ENCODE measurements at regions not wholly inside any gene's neighbourhood (a gene's known extent, or its start where the extent isn't known, plus 50 kb on each side); places are given as distances from the start of the nearest gene placed in this dataset.

GRCh38 chr11:92751594-92751993, 217.9 kb upstream of the MTNR1B start:
- in situ Hi-C loops (cut with HindIII; ENCODE audit: low pct_unique_long_range_greater_than_20kb, low sequenced_read_pairs) = no loop called here
- DNase-seq (ENCODE audit: low read depth in 1 of 2, low spot score in 1 of 2) = no peak

GRCh38 chr11:92752122-92752521, 217.3 kb upstream of the MTNR1B start:
- in situ Hi-C loops (cut with HindIII; ENCODE audit: low pct_unique_long_range_greater_than_20kb, low sequenced_read_pairs) = no loop called here
- TF ChIP-seq JUND (IDR thresholded peaks at IDR 0.05; ENCODE audit: low read depth) = no peak
- peak in 1 of 2 experiments; percentile 21 for DNase-seq (ENCODE audit: low read depth in 1 of 2, low spot score in 1 of 2)

More at GRCh38 chr11:92751594-92751993, 217.9 kb upstream of the MTNR1B start:
- no peak for TF ChIP-seq JUND (IDR thresholded peaks at IDR 0.05; ENCODE audit: low read depth)

- TF ChIP-seq JUND (IDR thresholded peaks at IDR 0.05; ENCODE audit: low read depth) = no peak
- DNase-seq (ENCODE audit: low read depth in 1 of 2, low spot score in 1 of 2) = no peak
- in situ Hi-C loops (cut with HindIII; ENCODE audit: low pct_unique_long_range_greater_than_20kb, low sequenced_read_pairs) = no loop called here
These were observed 216.3 kb upstream of the MTNR1B start for GRCh38 chr11:92753161-92753560.

GRCh38 chr11:92758241-92758780, 211.1 kb upstream of the MTNR1B start:
- DNase-seq (ENCODE audit: low read depth in 1 of 2, low spot score in 1 of 2) = no peak
- no peak for TF ChIP-seq JUND (IDR thresholded peaks at IDR 0.05; ENCODE audit: low read depth)
- in situ Hi-C loops (cut with HindIII; ENCODE audit: low pct_unique_long_range_greater_than_20kb, low sequenced_read_pairs) = no loop called here

- in situ Hi-C loops (cut with HindIII; ENCODE audit: low pct_unique_long_range_greater_than_20kb, low sequenced_read_pairs) = no loop called here
- no peak for DNase-seq (ENCODE audit: low read depth in 1 of 2, low spot score in 1 of 2)
- no peak for TF ChIP-seq JUND (IDR thresholded peaks at IDR 0.05; ENCODE audit: low read depth)
These were observed 209.8 kb upstream of the MTNR1B start for GRCh38 chr11:92759571-92760214.

- TF ChIP-seq JUND (IDR thresholded peaks at IDR 0.05; ENCODE audit: low read depth) = no peak
- in situ Hi-C loops (cut with HindIII; ENCODE audit: low pct_unique_long_range_greater_than_20kb, low sequenced_read_pairs) = no loop called here
- DNase-seq (ENCODE audit: low read depth in 1 of 2, low spot score in 1 of 2) = no peak
These were observed 207.3 kb upstream of the MTNR1B start for GRCh38 chr11:92762121-92762540.

- in situ Hi-C loops (cut with HindIII; ENCODE audit: low pct_unique_long_range_greater_than_20kb, low sequenced_read_pairs) = no loop called here
- no peak for TF ChIP-seq JUND (IDR thresholded peaks at IDR 0.05; ENCODE audit: low read depth)
- no peak for DNase-seq (ENCODE audit: low read depth in 1 of 2, low spot score in 1 of 2)
These were observed 206.1 kb upstream of the MTNR1B start for GRCh38 chr11:92763336-92763735.

- no peak for TF ChIP-seq JUND (IDR thresholded peaks at IDR 0.05; ENCODE audit: low read depth)
- no peak for DNase-seq (ENCODE audit: low read depth in 1 of 2, low spot score in 1 of 2)
- in situ Hi-C loops (cut with HindIII; ENCODE audit: low pct_unique_long_range_greater_than_20kb, low sequenced_read_pairs) = no loop called here
These were observed 205.3 kb upstream of the MTNR1B start for GRCh38 chr11:92764128-92764527.

GRCh38 chr11:92765082-92765840, 204.2 kb upstream of the MTNR1B start:
- DNase-seq (ENCODE audit: low read depth in 1 of 2, low spot score in 1 of 2) = no peak
- no peak for TF ChIP-seq JUND (IDR thresholded peaks at IDR 0.05; ENCODE audit: low read depth)
- in situ Hi-C loops (cut with HindIII; ENCODE audit: low pct_unique_long_range_greater_than_20kb, low sequenced_read_pairs) = no loop called here

- in situ Hi-C loops (cut with HindIII; ENCODE audit: low pct_unique_long_range_greater_than_20kb, low sequenced_read_pairs) = no loop called here
- DNase-seq (ENCODE audit: low read depth in 1 of 2, low spot score in 1 of 2) = peak; percentile 14 to 43
- no peak for TF ChIP-seq JUND (IDR thresholded peaks at IDR 0.05; ENCODE audit: low read depth)
These were observed 203.5 kb upstream of the MTNR1B start for GRCh38 chr11:92765965-92766371.

GRCh38 chr11:92766698-92767097, 202.8 kb upstream of the MTNR1B start:
- in situ Hi-C loops (cut with HindIII; ENCODE audit: low pct_unique_long_range_greater_than_20kb, low sequenced_read_pairs) = no loop called here
- DNase-seq (ENCODE audit: low read depth in 1 of 2, low spot score in 1 of 2) = no peak
- TF ChIP-seq JUND (IDR thresholded peaks at IDR 0.05; ENCODE audit: low read depth) = no peak

- in situ Hi-C loops (cut with HindIII; ENCODE audit: low pct_unique_long_range_greater_than_20kb, low sequenced_read_pairs) = no loop called here
- no peak for DNase-seq (ENCODE audit: low read depth in 1 of 2, low spot score in 1 of 2)
- no peak for TF ChIP-seq JUND (IDR thresholded peaks at IDR 0.05; ENCODE audit: low read depth)
These were observed 202.0 kb upstream of the MTNR1B start for GRCh38 chr11:92767416-92767815.

GRCh38 chr11:92768121-92768840, 201.2 kb upstream of the MTNR1B start:
- no peak for TF ChIP-seq JUND (IDR thresholded peaks at IDR 0.05; ENCODE audit: low read depth)
- in situ Hi-C loops (cut with HindIII; ENCODE audit: low pct_unique_long_range_greater_than_20kb, low sequenced_read_pairs) = no loop called here
- no peak for DNase-seq (ENCODE audit: low read depth in 1 of 2, low spot score in 1 of 2)

All from T47D (cell line).